WTC11 (cell line): ENCODE measurements at regions not wholly inside any gene's neighbourhood (a gene's known extent, or its start where the extent isn't known, plus 50 kb on each side); places are given as distances from the start of the nearest gene placed in this dataset.

Experiments
- ATAC-seq: fragments of 200-7000 bp; cut with Tn5 transposase; 2 replicates; pipeline ENCODE4 v1.10.0; 2021; ENCODE audit warnings: mild to moderate bottlenecking, moderate library complexity
- CTCF ChIA-PET: fragments of 300-600 bp; sonication (Branson Sonifier 250); formaldehyde crosslinking; loops from one replicate; lab custom pipeline; 2021; ENCODE audit warnings: antibody characterized with exemption; lab: Charles Lee
- POLR2A ChIA-PET: fragments of 350-600 bp; sonication (Branson Sonifier 250); formaldehyde crosslinking; loops from one replicate; lab custom pipeline; 2021; ENCODE audit warnings: antibody characterized with exemption; lab: Charles Lee
- DNase-seq: peaks from one replicate; pipeline ENCODE4 v3.0.0; 2021; ENCODE audit warnings: low spot score
- H3K27ac Mint-ChIP-seq: 2 replicates; pipeline ENCODE4 v1.8.0; 2021; ENCODE audit warnings: mixed read lengths
- H3K27me3 Mint-ChIP-seq: 2 replicates; pipeline ENCODE4 v1.8.0; 2021; ENCODE audit warnings: low read depth, mild to moderate bottlenecking, moderate library complexity, mixed read lengths
- H3K36me3 Mint-ChIP-seq: 2 replicates; pipeline ENCODE4 v1.8.0; 2021; ENCODE audit warnings: mixed read lengths
- H3K4me1 Mint-ChIP-seq: 2 replicates; pipeline ENCODE4 v1.8.0; 2022; ENCODE audit warnings: mixed read lengths
- H3K4me3 Mint-ChIP-seq: 2 replicates; pipeline ENCODE4 v1.8.0; 2021; ENCODE audit warnings: mild to moderate bottlenecking, moderate library complexity, mixed read lengths
- H3K9me3 Mint-ChIP-seq: 2 replicates; pipeline ENCODE4 v1.8.0; 2021; ENCODE audit warnings: mixed read lengths
- CREB1 ChIP-seq: sonication (generic); formaldehyde crosslinking; IDR thresholded peaks from 2 replicates; pipeline ENCODE4 v1.8.0; 2023; ENCODE audit warnings: mild to moderate bottlenecking, missing genetic modification reagents
- E2F1 ChIP-seq: sonication (generic); formaldehyde crosslinking; IDR thresholded peaks from 2 replicates; pipeline ENCODE4 v1.8.0; 2022; ENCODE audit warnings: mild to moderate bottlenecking, missing genetic modification reagents
- E2F4 ChIP-seq: sonication (generic); formaldehyde crosslinking; IDR thresholded peaks from 2 replicates; pipeline ENCODE4 v1.8.1; 2022; ENCODE audit warnings: low read depth, mild to moderate bottlenecking, moderate library complexity, missing genetic modification reagents, borderline replicate concordance
- E2F5 ChIP-seq: sonication (generic); formaldehyde crosslinking; IDR thresholded peaks from 2 replicates; pipeline ENCODE4 v1.8.1; 2022; ENCODE audit warnings: mild to moderate bottlenecking, moderate library complexity, missing genetic modification reagents
- EMX1 ChIP-seq: fragments of 250-450 bp; sonication (Bioruptor Pico); IDR thresholded peaks from 2 replicates; pipeline ENCODE4 v1.8.0; 2021; ENCODE audit warnings: mild to moderate bottlenecking
- ESRRA ChIP-seq: sonication (generic); formaldehyde crosslinking; IDR thresholded peaks from 2 replicates; pipeline ENCODE4 v1.8.1; 2022; ENCODE audit warnings: mild to moderate bottlenecking, missing genetic modification reagents, borderline replicate concordance
- ETV6 ChIP-seq: sonication (generic); formaldehyde crosslinking; IDR thresholded peaks from 2 replicates; pipeline ENCODE4 v1.8.1; 2022; ENCODE audit warnings: mild to moderate bottlenecking, missing genetic modification reagents
- FOXK1 ChIP-seq: sonication (generic); formaldehyde crosslinking; IDR thresholded peaks from 2 replicates; pipeline ENCODE4 v1.8.0; 2022; ENCODE audit warnings: mild to moderate bottlenecking, moderate library complexity, missing genetic modification reagents
- FOXP4 ChIP-seq: sonication (generic); formaldehyde crosslinking; IDR thresholded peaks from 2 replicates; pipeline ENCODE4 v1.8.0; 2022; ENCODE audit warnings: mild to moderate bottlenecking, missing genetic modification reagents
- HMGA2 ChIP-seq: fragments of 250-450 bp; sonication (Bioruptor Pico); IDR thresholded peaks from 2 replicates; pipeline ENCODE4 v1.4.0; 2021; ENCODE audit warnings: mild to moderate bottlenecking, moderate library complexity
- JAZF1 ChIP-seq: fragments of 250-450 bp; sonication (Bioruptor Pico); IDR thresholded peaks from 2 replicates; pipeline ENCODE4 v1.9.0; 2021; ENCODE audit warnings: moderate library complexity, mild to moderate bottlenecking, inconsistent platforms
- JUN ChIP-seq: sonication (generic); formaldehyde crosslinking; IDR thresholded peaks from 2 replicates; pipeline ENCODE4 v1.8.0; 2023; ENCODE audit warnings: mild to moderate bottlenecking, missing genetic modification reagents
- NFE2L1 ChIP-seq: sonication (generic); formaldehyde crosslinking; IDR thresholded peaks from 2 replicates; pipeline ENCODE4 v1.8.1; 2023; ENCODE audit warnings: missing genetic modification reagents
- TP53 ChIP-seq: sonication (generic); formaldehyde crosslinking; IDR thresholded peaks from 2 replicates; pipeline ENCODE4 v1.8.1; 2023; ENCODE audit warnings: mild to moderate bottlenecking, missing genetic modification reagents
- ZNF138 ChIP-seq: sonication (generic); formaldehyde crosslinking; conservative IDR thresholded peaks from 2 replicates; pipeline ENCODE4 v1.8.1; 2022; ENCODE audit warnings: mild to moderate bottlenecking, moderate library complexity, missing genetic modification reagents
- ZNF219 ChIP-seq: sonication (generic); formaldehyde crosslinking; IDR thresholded peaks from 2 replicates; pipeline ENCODE4 v1.8.0; 2023; ENCODE audit warnings: missing genetic modification reagents, mild to moderate bottlenecking, borderline replicate concordance
- ZNF263 ChIP-seq: sonication (generic); formaldehyde crosslinking; IDR thresholded peaks from 2 replicates; pipeline ENCODE4 v1.8.1; 2022; ENCODE audit warnings: low read depth, mild to moderate bottlenecking, moderate library complexity, missing genetic modification reagents
- ZNF281 ChIP-seq: sonication (generic); formaldehyde crosslinking; IDR thresholded peaks from 2 replicates; pipeline ENCODE4 v1.8.0; 2023; ENCODE audit warnings: mild to moderate bottlenecking, missing genetic modification reagents
- ZNF671 ChIP-seq: fragments of 250-450 bp; sonication (Bioruptor Pico); IDR thresholded peaks from 2 replicates; pipeline ENCODE4 v1.8.0; 2021; ENCODE audit warnings: mild to moderate bottlenecking
- TF ChIP-seq, protein P1 (sequence below): sonication (generic); formaldehyde crosslinking; IDR thresholded peaks from 2 replicates; pipeline ENCODE4 v1.8.0; 2023; ENCODE audit warnings: missing genetic modification reagents
- TF ChIP-seq, protein P2 (sequence below): fragments of 250-450 bp; sonication (Bioruptor Pico); IDR thresholded peaks from 2 replicates; pipeline ENCODE4 v1.9.0; 2021; ENCODE audit warnings: mild to moderate bottlenecking
- TF ChIP-seq, protein P3 (sequence below): sonication (generic); formaldehyde crosslinking; IDR thresholded peaks from 2 replicates; pipeline ENCODE4 v1.8.1; 2023; ENCODE audit warnings: mild to moderate bottlenecking, missing genetic modification reagents

- no peak for TF ChIP-seq ZNF281
- TF ChIP-seq ESRRA (CRISPR knock-in tag), result no peak
- TF ChIP-seq TP53 (CRISPR knock-in tag), result no peak
- TF ChIP-seq HMGA2 (CRISPR knock-in tag), result no peak
- no peak for TF ChIP-seq E2F5
- no peak for TF ChIP-seq E2F4
- no peak for TF ChIP-seq JAZF1 (CRISPR knock-in tag)
- TF ChIP-seq EMX1 (CRISPR knock-in tag), result no peak
- no peak for TF ChIP-seq CREB1 (CRISPR knock-in tag)
- no peak for TF ChIP-seq ZNF219
- TF ChIP-seq, protein P1, sequence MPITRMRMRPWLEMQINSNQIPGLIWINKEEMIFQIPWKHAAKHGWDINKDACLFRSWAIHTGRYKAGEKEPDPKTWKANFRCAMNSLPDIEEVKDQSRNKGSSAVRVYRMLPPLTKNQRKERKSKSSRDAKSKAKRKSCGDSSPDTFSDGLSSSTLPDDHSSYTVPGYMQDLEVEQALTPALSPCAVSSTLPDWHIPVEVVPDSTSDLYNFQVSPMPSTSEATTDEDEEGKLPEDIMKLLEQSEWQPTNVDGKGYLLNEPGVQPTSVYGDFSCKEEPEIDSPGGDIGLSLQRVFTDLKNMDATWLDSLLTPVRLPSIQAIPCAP (CRISPR knock-in tag), result no peak
- no peak for TF ChIP-seq JUN (CRISPR knock-in tag)
These were observed 440.4 kb upstream of the ZFP42 start (continued) for GRCh38 chr4:187555174-187555573.

GRCh38 chr4:187558391-187558790 is 437.2 kb upstream of the ZFP42 start:
- H3K27me3 Mint-ChIP-seq, result no peaks in the 10 kb centered on the region
- no peak overlapping the region for H3K4me3 Mint-ChIP-seq
- ChIA-PET CTCF (interaction anchor here (0.6 kb wide), 1 partner anchor 677 kb away, joined by 3 read pairs; no protein-coding TSS in a partner anchor), POLR2A (no interaction called here)
- no peak for ATAC-seq
- peaks cover 5% of the 10 kb centered on the region; the same call in 1 of the 2 replicates for H3K9me3 Mint-ChIP-seq
- H3K27ac Mint-ChIP-seq, result no peak overlapping the region
- TF ChIP-seq FOXP4 (CRISPR knock-in tag), result no peak
- no peak for TF ChIP-seq ZNF671 (CRISPR knock-in tag)
- TF ChIP-seq, protein P2, sequence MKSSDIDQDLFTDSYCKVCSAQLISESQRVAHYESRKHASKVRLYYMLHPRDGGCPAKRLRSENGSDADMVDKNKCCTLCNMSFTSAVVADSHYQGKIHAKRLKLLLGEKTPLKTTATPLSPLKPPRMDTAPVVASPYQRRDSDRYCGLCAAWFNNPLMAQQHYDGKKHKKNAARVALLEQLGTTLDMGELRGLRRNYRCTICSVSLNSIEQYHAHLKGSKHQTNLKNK (CRISPR knock-in tag), result no peak
- TF ChIP-seq, protein P3, sequence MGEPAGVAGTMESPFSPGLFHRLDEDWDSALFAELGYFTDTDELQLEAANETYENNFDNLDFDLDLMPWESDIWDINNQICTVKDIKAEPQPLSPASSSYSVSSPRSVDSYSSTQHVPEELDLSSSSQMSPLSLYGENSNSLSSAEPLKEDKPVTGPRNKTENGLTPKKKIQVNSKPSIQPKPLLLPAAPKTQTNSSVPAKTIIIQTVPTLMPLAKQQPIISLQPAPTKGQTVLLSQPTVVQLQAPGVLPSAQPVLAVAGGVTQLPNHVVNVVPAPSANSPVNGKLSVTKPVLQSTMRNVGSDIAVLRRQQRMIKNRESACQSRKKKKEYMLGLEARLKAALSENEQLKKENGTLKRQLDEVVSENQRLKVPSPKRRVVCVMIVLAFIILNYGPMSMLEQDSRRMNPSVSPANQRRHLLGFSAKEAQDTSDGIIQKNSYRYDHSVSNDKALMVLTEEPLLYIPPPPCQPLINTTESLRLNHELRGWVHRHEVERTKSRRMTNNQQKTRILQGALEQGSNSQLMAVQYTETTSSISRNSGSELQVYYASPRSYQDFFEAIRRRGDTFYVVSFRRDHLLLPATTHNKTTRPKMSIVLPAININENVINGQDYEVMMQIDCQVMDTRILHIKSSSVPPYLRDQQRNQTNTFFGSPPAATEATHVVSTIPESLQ (CRISPR knock-in tag), result no peak
- TF ChIP-seq FOXK1, result no peak
- TF ChIP-seq NFE2L1, result no peak
- no peak for TF ChIP-seq E2F1 (CRISPR knock-in tag)
- TF ChIP-seq EMX1 (CRISPR knock-in tag), result no peak
- TF ChIP-seq ZNF281, result no peak
- no peak for TF ChIP-seq ZNF263
- TF ChIP-seq ZNF138 (CRISPR knock-in tag), result no peak
- no peak for TF ChIP-seq ETV6 (CRISPR knock-in tag)
- no peaks in the 10 kb centered on the region for H3K36me3 Mint-ChIP-seq
- peaks cover 25% of the 10 kb centered on the region for H3K4me1 Mint-ChIP-seq
- no peak for DNase-seq
